Thyroid gland (tissue), 4 donors: ENCODE measurements at regions not wholly inside any gene's neighbourhood (a gene's known extent, or its start where the extent isn't known, plus 50 kb on each side); places are given as distances from the start of the nearest gene placed in this dataset.

Experiments
- CTCF ChIP-seq, 6 experiments: fragments of 200-600 bp in 3 of 6; fragments of 450-650 bp in 3 of 6; sonication (generic) in 3 of 6; IDR thresholded peaks; one replicate each; pipeline ENCODE4 v1.5.1; 2016 to 2019; ENCODE audit warnings: antibody characterized with exemption in 6 of 6, mild to moderate bottlenecking in 2 of 6, inconsistent platforms in 1 of 6, moderate library complexity in 1 of 6
- POLR2A ChIP-seq, 2 donors: fragments of 450-650 bp; IDR thresholded peaks; one replicate each; pipeline ENCODE4 v1.6.1; 2017; ENCODE audit warnings: antibody characterized with exemption in 2 of 2, mild to moderate bottlenecking in 2 of 2, moderate library complexity in 1 of 2

GRCh38 chr11:92812841-92813240 is 156.6 kb upstream of the MTNR1B start:
- TF ChIP-seq CTCF (IDR thresholded peaks at IDR 0.05) (no peak), POLR2A (IDR thresholded peaks at IDR 0.05) (no peak)
